ENCODE measurements at regions not wholly inside any gene's neighbourhood (a gene's known extent, or its start where the extent isn't known, plus 50 kb on each side); places are given as distances from the start of the nearest gene placed in this dataset.

DNA sequence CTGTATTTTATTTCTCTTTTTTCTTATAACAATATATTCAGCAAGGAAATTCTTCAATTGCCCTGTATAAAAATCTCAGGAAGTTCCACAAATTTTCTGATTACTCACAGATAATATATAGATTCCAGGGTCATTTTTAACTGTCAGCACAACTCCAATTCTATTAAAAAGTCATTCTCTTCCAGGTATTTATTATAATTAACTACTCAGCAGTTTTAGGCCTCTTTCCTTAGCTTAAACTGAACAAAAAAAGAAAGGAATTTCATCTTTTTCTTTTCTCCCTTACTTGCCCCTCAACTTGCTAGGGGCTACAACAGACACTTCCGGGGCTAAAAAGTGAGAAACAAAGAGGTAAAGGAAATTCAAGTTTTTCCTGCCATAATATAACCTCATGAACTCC lies 358.9 kb upstream of the LRATD1 start:
- DNase-seq (ENCODE audit: insufficient read length, low spot score) (no peak), FAIRE-seq (no peak)

DNA sequence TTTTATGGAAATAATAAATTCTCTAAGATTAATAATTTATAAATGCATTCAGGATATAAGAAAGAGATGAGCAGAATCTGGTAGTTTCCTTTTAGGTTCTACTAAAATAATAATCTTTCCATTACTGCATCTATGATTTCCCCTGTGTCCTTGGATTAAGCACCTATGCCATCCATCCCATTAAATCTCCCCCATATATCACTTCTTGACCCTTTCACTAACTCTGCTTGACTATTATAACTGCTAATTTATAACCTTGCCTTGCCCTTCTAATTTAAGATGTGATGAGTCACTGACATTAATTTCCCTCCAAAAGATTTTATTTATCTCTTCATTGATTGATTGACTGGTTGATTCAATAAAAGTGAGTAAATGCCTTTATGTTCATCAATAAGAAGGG lies 348.3 kb upstream of the LRATD1 start:
- FAIRE-seq (no peak), DNase-seq (ENCODE audit: insufficient read length, low spot score) (no peak)

DNA sequence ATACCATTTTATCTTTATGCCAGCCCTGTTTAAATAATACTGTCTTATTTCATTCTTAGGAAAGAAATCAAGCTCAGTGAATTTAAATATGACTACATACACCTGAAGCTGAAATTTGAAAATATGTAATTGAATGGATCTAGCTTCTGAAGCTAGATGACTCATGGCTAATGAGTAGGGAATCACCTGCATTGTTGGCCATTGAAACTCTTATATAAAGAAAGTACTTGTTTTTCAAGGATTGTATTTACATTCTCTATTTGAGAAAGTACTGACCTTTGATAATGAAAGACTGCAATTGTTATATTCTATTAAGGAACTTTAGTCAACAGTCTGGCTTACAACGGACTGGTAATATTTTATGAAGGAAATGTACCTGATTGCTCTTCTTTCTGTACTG lies 346.7 kb upstream of the LRATD1 start:
- DNase-seq (ENCODE audit: insufficient read length, low spot score) (no peak), FAIRE-seq (no peak)

DNA sequence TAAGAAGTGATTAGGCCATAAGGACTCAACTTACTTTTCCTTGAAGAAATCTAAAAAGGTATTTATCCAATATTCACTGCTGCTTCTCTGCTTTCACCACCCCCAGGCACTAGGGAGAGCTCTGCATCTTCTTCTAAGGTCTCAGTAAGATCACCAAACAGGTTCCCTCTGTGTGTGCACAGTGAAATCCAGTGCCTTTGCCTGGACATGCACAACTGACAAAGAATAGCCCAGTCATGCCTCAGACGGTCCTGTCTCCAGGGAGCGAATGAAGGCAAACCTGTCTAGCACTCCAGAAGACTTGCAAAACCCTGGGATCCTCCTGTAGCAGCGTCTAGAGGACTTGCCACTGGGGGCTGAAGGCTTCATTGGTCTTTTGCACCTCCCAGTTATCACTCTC lies 344.5 kb upstream of the LRATD1 start:
- FAIRE-seq = no peak
- no peak for DNase-seq (ENCODE audit: insufficient read length, low spot score)

DNA sequence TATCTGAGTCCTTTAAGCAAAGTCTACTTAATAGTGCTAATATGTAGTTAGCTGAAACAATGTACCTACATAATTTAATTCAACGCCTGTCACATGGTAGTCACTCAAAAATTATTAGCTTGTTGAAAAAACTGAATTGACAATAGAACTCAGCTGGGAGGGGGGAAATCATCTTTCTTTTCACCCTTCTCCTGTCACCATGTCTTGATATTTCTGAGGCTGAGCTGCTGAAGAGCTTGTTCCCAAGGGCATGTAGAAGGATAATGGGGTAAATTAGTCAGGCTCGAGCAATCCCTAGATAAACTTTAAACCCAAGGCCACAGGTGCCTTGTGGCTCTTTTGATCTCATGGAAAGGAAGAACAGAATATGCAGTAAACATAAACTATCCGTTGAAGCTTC lies 339.6 kb upstream of the LRATD1 start:
- DNase-seq (ENCODE audit: insufficient read length, low spot score) (no peak), FAIRE-seq (no peak)

DNA sequence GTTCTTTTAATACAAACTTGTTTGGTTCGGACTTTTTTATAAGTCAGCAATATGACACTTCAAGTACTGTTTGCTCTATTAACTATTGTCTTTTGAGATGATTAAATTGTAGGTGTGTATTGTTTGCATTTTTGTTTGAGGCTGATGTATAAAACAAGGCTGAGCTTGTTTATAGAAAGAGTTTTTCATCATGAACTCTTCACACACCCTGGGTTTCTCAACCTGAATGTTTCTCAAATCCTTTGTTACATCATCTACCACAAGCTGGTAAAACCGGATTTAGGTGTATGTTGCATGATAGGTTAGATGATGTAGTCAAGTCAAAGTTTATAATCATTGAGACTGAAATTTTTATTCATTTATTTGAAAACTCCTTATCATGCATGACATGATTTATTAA lies 335.2 kb upstream of the LRATD1 start:
- DNase-seq (ENCODE audit: insufficient read length, low spot score) (no peak), FAIRE-seq (no peak)

DNA sequence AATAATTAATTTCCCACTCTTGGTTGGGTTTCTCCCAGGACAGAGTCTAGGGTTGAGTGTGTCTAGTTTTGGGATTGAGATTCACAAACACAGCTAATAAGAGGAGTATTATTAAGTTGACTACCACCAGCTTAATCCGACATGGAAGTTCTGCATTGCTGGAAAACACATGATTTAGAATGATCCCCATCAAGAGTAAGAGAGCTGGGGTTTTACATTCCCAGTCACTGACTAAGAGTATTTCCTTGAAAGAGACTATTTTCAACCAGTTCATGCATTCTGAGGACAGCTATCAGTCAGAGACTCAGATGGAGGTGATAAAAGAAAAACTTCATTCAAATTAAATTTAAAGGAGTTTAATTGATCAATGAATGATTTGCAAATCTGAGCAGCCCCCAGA lies 334.6 kb upstream of the LRATD1 start:
- FAIRE-seq (no peak), DNase-seq (ENCODE audit: insufficient read length, low spot score) (no peak)

DNA sequence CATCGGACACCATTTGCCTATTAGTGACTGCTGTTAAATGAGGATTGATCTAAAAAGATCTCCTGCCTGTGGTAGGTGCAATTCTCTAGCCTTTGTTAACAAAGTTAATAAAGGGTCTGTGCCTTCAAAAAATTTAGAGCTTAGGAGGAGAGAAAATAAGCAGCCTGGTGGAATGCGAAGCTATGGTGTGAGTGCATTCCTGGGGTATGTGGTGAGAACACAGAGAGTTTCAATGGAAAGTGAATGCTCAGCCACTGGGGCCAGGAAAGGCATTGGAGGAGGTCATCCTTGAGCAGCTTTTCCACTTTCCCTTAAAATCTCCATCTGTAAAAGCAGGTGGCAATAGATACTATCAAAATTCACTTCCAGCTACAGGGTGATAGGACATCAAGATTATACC lies 331.2 kb upstream of the LRATD1 start:
- no peak for FAIRE-seq
- DNase-seq (ENCODE audit: insufficient read length, low spot score) = no peak

DNA sequence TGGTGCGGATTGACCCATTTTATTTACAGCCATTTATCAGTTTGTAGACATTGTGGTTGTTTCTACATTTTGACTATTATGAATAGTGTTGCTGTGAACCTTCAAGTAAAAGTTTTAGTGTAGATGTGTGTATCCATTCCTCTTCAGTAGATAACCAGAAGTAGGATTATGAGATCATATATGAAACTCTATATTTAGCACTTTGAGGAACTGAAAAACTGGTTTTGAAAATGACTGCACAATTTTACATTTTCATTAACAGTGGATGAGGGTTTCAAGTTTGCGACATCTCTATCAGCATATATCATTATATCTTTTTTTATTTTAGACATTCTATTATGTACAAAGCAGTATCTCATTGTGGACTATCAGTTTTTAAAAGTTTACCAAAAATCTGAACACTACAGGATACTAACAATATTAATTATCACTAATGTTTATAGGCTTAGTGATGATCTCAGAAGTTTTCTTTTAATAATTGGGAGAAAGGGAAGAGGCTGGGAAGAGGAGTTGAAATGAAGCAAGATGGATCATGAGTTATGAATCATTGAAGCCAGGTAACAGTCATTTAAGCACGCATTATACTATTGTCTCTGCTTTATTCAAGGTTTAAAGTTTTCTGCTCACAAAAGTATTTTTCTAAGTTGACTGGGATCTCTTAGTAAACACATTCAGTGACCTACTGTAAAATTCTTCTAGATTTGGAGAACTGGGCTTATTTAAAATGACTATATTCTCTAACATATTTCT lies 329.0 kb upstream of the LRATD1 start:
- DNase-seq (ENCODE audit: insufficient read length, low spot score) (no peak), FAIRE-seq (no peak)

DNA sequence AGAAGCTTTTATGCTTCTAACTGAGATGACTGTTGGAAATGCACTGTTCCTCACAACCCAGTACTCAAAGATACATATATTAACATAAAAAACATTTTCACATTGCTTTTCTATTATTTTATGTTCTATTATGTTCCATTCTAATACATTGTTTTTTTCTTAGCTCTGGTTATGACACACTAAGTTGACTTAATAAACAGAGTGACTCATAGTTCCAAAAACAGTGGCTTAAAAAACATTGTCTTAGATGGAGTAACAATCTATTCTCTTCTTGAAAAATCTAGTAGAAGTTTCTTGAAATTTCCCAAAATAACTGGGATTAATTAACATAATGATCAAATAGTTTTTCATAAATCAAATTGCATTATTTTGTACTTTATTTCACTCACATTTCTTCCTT lies 328.2 kb upstream of the LRATD1 start:
- DNase-seq (ENCODE audit: insufficient read length, low spot score) = no peak

DNA sequence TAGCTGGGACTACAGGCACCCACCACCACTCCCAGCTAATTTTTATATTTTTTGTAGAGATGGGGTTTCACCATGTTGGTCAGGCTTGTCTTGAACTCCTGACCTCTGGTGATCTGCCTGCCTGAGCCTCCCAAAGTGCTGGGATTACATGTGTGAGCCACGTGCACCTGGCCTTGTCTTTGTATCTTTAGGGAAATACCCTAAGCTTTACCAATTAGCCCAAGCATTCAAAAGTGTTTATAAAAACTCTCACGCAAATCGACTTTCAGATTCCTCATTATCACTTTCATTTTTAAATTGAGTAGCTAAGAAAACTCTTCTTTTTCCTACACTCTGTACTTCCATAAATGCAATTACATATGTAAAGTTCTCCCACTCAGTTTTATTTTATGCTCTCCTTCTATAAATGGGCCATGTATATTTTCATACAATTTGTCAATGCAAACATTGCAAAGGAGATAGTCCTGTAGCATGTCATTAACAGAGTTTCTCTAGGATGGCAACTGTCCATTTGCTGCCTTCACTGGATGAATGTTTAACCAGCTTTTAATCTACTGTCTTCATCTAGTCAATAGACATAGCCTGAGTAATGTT lies 326.2 kb upstream of the LRATD1 start:
- DNase-seq (ENCODE audit: insufficient read length, low spot score) (no peak), FAIRE-seq (no peak)

More for the DNA sequence above, 328.2 kb upstream of the LRATD1 start:
- no peak for FAIRE-seq

DNA sequence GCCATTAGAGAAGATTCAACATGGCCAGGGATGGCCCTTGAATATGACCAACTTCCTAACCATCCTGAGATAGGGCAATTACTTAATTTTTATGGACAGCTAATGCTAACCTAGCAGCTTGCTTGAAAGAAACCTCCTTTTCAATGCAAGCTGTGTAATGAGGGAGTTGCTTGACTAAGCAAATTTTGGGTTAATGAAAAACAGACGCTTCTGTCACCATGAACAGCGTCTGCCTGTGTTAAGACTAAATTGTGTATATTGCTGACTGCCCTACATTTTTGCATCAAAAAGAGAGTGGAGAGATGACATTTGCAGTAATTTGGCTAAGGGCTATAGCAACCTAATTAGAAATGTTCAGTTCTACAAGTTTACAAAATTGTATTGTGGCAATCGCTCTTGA lies 319.2 kb upstream of the LRATD1 start:
- FAIRE-seq = no peak

DNA sequence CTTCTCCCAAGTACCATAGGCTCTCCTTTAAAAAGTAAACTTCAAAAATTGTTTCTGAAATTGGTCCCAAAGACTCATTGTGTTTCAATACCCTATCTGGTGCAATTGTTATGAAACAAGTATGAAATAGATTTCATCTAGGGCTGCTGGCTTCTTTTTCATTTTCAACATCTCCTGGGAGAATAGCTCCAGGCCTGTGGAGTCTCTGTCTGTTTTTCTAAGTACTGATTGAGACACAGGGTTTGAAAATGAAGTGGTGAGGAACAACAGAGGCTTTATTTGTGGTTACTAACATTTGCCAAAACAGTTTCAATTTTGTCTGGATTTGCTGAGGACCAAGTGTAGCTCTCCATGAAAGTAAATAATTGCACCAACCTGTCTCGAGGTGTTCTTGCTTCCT lies 315.9 kb upstream of the LRATD1 start:
- FAIRE-seq = no peak

More for the DNA sequence above, 319.2 kb upstream of the LRATD1 start:
- no peak for DNase-seq (ENCODE audit: insufficient read length, low spot score)

DNA sequence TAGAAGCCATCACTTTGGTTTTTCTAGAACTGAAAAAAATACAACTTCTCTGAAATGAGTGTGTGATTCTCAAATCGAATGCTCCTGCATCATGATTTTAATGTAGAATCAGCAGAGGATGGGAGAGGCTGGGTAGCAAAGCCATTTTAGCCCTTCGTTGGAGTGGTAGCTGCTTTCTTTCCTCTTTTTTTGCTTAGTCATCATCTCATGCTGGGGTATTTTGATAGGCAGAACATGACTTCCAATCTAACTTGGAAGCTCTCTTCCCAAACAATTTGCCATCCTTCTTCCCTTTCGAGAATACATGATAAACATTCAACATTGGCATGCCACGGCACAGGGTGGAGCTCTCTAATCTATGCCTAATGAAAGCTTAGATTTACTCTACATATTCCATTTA lies 311.2 kb upstream of the LRATD1 start:
- DNase-seq (ENCODE audit: insufficient read length, low spot score) (no peak), FAIRE-seq (no peak)

More for the DNA sequence above, 315.9 kb upstream of the LRATD1 start:
- no peak for DNase-seq (ENCODE audit: insufficient read length, low spot score)

DNA sequence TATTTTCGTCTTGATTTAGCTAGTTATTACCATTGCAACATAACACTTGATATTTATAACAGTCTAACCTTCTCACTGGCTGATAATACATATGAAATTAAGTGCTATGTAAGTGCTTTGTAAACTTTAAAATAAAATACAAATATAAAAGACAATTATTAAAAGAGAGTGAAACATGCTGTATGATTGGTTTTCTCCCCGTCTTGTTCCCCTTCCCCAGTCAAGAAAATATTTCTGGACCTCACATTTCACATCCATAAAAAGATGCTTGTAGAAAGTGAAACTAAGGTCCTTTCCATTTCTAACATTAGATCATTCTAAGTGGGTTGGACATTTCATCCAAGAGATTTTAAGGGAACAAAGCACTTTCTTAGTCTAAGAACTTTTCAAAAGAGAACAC lies 310.2 kb upstream of the LRATD1 start:
- DNase-seq (ENCODE audit: insufficient read length, low spot score) (no peak), FAIRE-seq (no peak)

DNA sequence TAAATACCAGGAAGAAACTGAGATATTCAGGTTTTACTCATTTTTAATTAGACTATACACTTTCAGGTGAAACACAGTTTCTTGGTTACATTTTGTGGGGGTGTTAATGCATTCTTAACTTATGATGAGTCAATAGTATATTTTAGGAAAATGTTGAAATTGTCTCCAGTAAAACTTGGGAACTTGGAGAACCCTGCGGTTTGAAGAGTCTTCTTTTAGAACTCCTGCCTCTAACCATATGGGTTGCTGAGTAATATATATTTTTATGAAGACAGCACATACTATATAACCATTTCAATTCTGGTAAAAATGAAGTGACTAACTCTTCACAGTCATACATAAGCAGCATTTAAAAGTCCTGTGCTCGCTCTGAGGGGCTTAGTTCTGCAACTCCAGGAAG lies 308.2 kb upstream of the LRATD1 start:
- FAIRE-seq (no peak), DNase-seq (ENCODE audit: insufficient read length, low spot score) (no peak)

DNA sequence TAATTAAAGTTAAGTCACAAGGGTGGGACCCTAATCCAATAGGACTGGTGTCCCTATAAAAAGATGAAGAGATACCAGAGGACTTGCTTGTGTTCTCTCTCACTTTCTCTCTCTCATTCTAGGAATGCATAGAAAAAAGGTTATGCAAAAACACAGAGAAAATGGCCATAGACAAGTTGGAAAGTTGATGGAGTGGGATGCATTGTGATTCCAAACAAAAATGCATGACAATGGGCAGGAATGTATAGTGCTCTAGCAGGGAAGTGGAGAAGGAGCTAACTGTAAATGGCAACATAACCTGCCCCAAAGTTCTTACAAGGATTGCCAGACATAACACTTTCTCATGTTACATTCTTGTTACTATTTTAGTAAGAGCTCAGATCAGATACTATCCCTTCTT lies 301.6 kb upstream of the LRATD1 start:
- DNase-seq (ENCODE audit: insufficient read length, low spot score) = no peak

DNA sequence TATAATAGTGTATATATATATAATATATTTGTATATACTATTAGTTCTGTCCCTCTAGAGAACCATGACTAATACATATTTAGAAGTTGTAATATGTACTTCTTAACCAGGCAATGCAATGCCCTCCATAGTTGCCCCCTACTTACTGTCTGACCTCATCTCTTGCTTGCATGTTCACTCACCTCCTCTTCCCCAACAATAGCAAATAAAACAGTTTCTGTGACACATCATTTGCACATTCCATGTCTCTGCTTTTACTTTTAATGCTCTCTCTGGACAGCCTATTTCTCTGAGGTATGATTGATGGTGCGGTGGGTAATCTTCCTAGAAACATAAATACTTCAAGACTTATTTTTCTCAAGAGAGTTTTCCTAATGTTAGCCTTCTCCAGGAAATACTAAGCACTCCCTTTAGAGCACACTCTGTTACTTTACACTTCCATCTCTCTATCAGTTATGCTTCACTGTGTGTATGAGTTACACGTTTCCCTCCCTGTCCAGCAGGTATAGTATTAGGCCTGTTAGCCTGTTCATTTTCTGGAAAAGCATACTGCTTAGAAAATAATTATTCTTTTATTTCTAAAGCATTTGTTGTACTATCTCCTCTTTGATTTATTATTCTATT lies 295.6 kb upstream of the LRATD1 start:
- FAIRE-seq (no peak), DNase-seq (ENCODE audit: insufficient read length, low spot score) (no peak)

More for the DNA sequence above, 301.6 kb upstream of the LRATD1 start:
- FAIRE-seq = no peak

DNA sequence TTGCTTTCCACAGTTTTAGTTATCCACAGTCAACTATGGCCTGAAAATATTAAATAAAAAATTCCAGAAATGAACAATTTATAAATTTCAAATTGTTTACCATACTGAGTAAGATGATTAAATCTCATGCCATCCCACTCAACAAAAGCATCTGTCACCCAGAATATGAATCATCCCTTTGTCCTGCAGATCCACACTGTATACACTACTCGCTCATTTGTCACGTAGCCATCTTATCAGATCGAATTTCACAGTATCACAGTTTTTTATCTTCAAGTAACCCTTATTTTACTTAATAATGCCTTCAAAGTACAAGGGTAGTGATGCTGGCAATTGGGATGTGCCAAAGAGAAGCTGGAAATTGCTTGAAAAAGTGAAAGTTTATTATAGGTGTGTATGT lies 291.8 kb upstream of the LRATD1 start:
- DNase-seq (ENCODE audit: insufficient read length, low spot score) (no peak), FAIRE-seq (no peak)

DNA sequence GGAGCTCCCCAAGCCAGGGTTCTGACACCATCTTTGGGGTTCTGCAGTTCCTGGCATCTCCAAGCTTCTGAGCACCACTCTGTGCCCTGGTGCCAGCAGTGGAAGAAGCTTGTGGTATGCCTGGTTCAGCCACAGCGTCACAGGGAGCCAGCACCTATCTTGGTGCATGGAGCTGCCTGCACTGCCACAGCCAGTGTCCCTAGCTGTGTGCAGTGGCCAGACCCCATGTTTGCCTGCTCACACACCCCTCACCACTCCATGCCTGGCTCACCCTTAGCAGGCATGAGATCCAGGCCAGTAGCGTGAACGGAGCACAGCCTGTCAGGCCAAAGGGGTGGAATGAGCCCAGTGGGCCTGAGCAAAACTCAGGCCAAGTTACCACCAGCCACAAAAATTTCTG lies 290.2 kb upstream of the LRATD1 start:
- FAIRE-seq (no peak), DNase-seq (ENCODE audit: insufficient read length, low spot score) (no peak)

DNA sequence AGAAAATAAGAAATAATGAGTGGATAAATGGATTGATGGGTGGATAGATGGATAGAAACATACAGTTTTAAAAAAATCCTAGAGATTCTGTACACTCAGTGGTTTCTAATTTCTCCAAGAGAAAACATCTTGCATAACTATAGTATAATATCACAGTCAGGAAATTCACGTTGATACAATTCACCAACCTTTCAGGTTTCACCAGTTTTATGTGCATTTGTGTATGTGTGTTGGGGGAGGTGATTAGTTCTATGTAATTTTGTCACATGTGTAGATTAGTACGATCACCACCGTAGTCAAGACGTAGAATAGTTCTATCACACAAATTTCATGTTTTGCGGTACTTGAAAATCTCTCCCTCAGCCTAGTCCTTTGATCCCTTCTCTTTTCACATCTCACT lies 288.2 kb upstream of the LRATD1 start:
- no peak for FAIRE-seq
- no peak for DNase-seq (ENCODE audit: insufficient read length, low spot score)

DNA sequence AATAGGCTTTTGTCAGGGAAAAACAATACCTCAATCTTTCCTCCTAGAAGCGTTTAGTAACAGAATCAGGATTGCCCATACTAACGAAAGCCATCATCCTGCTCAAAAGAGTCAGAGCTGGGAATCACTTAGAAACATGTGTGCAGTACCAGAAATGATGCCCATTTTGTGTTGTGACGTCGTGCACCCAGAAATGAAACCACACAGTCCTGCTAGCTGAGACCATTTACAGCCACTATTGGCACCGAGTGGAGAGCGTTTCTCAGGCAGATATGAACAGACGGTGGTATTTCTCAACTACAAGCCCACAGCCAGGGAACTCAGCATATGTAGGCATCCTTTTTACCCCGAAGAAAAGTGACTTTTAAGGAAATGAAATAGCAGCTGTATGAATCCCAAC lies 284.3 kb upstream of the LRATD1 start:
- FAIRE-seq (no peak), DNase-seq (ENCODE audit: insufficient read length, low spot score) (no peak)

Data from HTR-8/SVneo (cell line).